ENCODE measurements at regions not wholly inside any gene's neighbourhood (a gene's known extent, or its start where the extent isn't known, plus 50 kb on each side); places are given as distances from the start of the nearest gene placed in this dataset.
A peak's percentile ranks its signal among the peaks of the same experiment; 100 is the strongest.
"Not testable (repeated sequence)": the region's sequence is repeated elsewhere in the genome, so short reads cannot be mapped to it uniquely, and the experiment has no call there.

DNA sequence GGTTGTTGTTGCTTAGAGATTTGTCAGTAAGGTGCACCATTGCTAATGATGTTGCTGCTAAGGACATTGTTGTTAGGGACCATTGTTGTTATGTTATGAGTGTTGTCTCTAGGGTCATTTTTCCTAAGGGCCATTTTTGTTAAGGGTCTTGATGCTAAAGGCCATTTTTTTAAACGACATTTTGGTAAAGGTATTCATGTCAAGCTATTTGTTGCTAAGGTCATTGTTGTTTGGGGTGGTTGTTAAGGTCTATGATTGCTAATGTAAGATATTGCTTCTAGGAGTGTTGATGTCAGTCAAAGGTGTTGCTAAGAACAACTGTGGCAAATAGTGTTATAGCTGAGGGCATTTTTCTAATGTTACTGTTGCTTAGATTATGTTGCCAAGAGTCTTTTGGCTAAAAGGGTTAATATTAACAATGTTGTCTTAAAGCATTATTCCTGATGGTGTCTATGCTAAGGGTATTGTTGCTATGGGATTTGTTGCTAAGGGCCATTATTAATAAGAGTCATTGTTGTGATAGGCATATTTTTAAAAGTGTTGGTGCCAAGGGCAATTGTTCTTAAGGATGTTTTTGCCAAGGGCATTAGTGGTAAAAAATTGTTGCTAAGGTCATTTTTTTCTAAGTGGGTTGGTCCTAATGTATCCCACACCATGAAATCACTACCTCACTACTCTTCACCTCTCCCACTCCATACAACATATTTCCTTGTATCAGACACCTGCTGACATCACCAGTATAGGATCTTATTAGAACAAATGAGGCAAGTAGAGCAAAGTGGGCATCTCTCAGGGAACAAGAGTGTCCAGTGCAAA lies 56.2 kb downstream of the SPATA31A6 start:
- not testable (repeated sequence) for DNase-seq (ENCODE audit: low read depth); H3K4me3 ChIP-seq (ENCODE audit: low read depth, low read length)

DNA sequence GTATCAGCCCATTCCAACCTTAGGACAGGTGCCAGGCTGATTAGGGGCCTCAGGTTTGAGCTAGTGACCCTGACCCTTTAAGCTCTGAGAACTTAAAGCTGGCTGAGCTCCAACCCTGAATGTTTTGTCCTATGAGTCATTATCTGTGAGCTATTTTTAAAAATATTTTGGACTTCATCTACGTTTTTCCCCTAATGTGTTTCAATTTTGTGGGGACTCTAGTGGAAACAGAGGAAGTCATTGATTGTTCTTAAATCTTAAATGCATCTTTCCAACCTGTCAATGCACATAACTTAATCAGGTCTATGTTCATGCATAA lies 56.8 kb downstream of the SPATA31A6 start:
- DNase-seq (ENCODE audit: low read depth); H3K4me3 ChIP-seq (ENCODE audit: low read depth, low read length): not testable (repeated sequence)

DNA sequence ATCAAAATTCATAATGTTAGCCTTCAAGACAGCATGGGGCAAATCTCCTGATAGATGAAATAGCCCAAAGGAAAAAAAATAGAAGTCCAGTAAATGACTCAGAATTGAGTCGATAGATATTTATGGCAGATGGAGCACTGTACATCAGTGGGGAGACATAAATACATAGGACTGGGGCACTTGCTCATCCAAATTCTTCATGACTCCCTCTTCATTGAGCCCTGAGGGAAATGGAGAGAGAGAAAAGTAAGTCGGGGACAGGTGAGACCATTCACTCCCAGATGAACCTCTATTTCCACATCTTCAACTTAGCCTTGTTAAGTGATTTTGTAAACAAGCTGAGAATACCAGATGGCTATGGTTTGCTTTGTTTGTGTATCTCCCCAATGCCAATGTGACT lies 59.8 kb downstream of the SPATA31A6 start:
- H3K4me3 ChIP-seq (ENCODE audit: low read depth, low read length); DNase-seq (ENCODE audit: low read depth): not testable (repeated sequence)

GRCh38 chr9:42243822-42244221 lies 60.4 kb downstream of the SPATA31A6 start:
- DNase-seq (ENCODE audit: low read depth); H3K4me3 ChIP-seq (ENCODE audit: low read depth, low read length): not testable (repeated sequence)

DNA sequence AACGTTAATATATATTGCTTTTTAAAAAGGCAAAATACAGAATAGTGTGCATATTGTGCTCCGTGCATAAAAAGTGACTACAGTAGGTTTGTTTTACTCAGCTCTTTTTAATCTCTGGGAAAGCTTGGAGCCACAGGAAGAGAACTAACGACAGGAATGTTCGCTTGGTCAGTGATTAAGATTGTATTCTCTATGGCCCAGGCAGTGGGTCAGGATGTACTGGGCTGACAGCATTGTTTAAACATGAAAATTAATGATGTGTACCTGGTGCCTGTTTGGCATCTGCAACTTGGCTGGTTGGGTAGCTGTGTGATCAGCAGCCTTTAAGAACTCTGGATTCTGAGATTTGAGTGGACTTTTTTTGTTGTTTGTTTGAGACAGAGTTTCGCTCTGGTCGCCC lies 85.3 kb downstream of the SPATA31A6 start:
- peak; percentile 67 for DNase-seq (ENCODE audit: low read depth)
- not testable (repeated sequence) for H3K4me3 ChIP-seq (ENCODE audit: low read depth, low read length)

GRCh38 chr9:42269171-42269570 lies 85.7 kb downstream of the SPATA31A6 start:
- H3K4me3 ChIP-seq (ENCODE audit: low read depth, low read length); DNase-seq (ENCODE audit: low read depth): not testable (repeated sequence)

DNA sequence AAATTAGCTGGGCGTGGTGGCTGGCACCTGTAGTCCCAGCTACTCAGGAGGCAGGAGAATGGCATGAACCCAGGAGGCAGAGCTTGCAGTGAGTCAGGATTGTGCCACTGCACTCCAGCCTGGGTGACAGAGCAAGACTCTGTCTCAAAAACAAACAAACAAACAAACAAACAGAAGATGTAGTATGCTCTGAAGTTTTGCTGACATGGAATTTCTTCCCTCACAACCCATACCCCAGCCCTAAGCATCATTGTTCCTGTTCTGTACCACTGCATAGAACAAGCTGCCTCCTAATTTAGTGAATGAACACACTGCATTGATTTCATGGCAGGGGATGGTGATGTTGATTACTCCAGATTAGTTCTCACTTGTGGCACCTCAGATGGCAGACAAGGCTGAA lies 89.7 kb downstream of the SPATA31A6 start:
- not testable (repeated sequence) for DNase-seq (ENCODE audit: low read depth); H3K4me3 ChIP-seq (ENCODE audit: low read depth, low read length)

- H3K4me3 ChIP-seq (ENCODE audit: low read depth, low read length) = no peak overlapping the region
- no peak for DNase-seq (ENCODE audit: low read depth)
- TF ChIP-seq CTCF (IDR thresholded peaks at IDR 0.05; ENCODE audit: control insufficient read depth, extremely low read depth, insufficient read depth) = no peak
Observed at GRCh38 chr9:42275141-42275540, 91.7 kb downstream of the SPATA31A6 start.

DNA sequence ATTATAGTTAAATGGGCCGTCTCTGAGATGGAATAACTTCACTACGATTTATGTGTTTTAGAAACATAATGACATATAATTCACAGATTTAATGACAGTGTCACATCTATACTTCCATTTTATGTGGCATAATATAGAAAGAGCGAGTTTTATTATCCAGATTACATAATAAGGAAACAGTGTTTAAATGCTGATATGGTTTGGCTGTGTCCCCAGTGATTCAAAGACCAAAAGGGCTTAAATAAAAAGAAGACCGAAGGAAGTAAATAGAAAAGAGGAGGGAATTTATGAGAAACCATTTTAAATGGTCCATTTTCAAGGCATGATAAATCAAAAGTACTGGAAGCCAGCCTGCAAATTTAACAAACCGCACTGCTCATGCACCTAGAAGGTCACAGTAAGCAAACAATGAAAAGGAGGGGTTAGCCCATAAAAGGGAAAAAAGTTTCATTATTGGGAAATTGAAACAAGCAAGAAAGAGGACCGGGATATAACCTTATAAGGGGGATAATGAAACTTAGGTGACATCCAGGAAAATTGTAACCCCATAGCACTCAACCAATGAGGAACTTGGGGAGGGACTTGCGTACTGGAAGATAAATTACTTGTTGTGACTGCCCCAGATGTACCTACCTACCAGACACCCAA lies 99.2 kb downstream of the SPATA31A6 start:
- not testable (repeated sequence) for H3K4me3 ChIP-seq (ENCODE audit: low read depth, low read length); DNase-seq (ENCODE audit: low read depth)

DNA sequence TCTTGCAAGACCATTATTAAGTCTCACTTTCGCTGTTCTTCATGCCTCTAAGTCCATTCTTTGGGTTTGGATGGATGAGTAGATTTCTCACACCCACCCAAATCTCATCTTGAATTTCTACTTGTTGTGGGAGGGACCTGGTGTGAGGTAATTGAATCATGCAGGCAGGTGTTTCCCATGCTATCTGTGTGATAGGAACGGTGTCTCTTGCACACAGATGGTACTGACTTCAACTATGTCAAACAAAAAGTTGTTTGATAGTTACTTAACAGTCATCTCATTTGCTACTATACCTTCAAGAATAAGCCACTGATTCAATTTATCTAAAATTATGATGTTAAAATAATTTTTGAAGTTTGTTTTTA lies 99.7 kb downstream of the SPATA31A6 start:
- DNase-seq (ENCODE audit: low read depth); H3K4me3 ChIP-seq (ENCODE audit: low read depth, low read length): not testable (repeated sequence)

DNA sequence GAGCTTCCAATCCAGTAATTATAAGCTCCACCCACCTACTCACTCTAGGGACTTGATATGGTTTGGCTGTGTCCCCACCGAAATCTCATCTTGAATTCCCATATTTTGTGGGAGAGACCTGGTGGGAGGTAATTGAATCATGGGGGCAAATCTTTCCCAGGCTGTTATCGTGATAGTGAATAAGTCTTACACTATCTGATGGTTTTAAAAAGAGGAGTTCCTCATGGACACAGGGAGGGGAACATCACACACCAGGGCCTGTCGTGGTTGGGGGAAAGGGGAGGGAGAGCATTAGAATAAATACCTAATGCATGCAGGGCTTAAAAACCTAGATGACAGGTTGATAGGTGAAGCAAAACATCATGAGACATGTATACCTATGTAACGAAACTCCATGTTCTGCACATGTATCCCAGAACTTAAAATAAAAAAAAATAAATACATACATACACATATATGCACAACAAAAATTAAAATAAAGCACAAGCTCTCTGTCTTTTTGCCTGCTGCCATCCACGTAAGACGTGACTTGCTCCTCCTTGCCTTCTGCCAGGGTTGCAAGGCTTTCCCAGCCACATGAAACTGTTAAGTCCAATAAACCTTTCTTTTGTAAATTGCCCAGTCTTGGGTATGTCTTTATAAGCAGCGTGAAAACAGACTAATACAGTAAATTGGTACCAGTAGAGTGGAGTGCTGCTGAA lies 102.8 kb downstream of the SPATA31A6 start:
- not testable (repeated sequence) for DNase-seq (ENCODE audit: low read depth); H3K4me3 ChIP-seq (ENCODE audit: low read depth, low read length)

DNA sequence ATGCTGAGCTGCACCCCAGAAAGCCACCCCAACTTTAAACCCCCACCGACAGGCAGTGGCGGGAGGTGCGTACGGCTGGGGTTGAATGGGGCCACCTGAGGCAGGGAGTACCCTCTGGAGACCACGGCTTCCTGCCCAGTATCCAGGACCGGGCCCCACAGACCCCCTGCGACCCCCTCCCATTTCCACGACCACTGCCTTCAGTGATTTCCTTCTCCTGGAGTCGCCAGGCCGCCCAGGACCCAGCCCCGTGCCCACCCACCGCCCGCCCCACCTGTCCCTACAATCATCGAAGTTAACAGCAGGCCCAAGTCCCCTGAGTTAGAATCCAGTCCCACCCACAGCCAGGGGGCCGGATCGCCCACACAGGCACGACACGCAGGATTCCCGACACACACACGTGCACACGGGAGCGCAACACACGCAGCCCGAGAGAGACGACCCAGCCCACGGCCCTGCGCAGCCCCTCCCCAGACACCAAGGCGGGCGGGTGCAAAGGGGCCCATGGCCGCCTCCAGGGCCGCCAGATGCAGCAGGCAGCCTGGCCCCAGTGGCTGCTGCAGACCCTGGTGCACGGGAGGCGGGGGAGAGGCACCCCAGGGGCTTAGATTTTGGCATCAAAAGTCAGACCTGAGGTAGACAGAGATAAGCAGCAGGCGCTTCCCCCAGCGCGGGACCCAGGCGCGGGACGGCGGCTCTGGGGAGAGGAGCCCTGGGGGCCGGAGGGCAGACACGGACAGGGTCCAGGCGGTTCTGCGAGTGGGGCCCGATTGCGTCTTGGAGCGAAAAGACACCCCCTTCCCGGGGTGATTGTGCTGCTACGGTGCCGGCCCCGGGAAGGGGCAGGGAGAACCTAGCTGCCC lies 104.8 kb downstream of the SPATA31A6 start:
- not testable (repeated sequence) for H3K4me3 ChIP-seq (ENCODE audit: low read depth, low read length); DNase-seq (ENCODE audit: low read depth)

- DNase-seq (ENCODE audit: low read depth); H3K4me3 ChIP-seq (ENCODE audit: low read depth, low read length): not testable (repeated sequence)
Observed at GRCh38 chr9:42288865-42289229, 105.4 kb downstream of the SPATA31A6 start.

DNA sequence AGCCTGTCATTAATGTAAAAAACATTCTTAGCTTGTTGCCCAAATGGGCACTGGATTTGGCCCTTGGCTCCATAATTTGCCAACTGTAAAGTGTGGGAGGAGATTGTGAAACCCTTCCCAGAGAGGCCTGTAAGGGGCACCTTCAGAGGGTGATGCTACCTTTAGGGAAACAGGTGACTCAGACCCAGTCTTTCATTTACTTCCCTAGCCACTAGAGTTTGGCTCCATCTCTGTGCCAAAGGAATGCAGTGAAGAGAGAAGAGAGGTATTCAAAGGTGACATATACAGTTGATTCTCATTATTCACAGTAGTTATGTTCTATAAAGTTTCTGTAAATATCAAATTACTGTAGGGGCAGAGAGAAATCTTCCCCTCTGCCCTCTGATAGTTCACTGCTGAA lies 116.7 kb downstream of the SPATA31A6 start:
- H3K4me3 ChIP-seq (ENCODE audit: low read depth, low read length); DNase-seq (ENCODE audit: low read depth): not testable (repeated sequence)

- H3K4me3 ChIP-seq (ENCODE audit: low read depth, low read length); DNase-seq (ENCODE audit: low read depth): not testable (repeated sequence)
Observed at GRCh38 chr9:42306625-42307024, 123.2 kb downstream of the SPATA31A6 start.

DNA sequence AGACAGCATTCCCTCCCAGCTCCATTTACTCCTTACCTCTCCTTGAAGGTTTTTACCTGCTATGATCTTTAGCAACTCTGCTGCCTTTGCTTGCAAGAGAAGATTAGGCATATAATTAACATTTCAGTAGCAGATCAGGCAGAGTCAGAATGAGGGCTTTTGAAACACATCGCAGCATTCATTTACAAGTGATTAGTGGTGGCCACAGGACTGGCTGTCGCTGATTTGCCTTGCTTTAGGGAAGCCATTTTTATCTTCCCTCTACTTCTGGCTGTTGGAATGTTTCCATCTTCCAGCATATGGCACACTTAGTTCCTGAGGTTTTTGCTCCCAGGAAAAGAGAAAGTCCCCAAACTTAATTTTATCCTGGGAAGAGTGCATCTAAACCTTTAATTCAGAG lies 124.0 kb downstream of the SPATA31A6 start:
- not testable (repeated sequence) for DNase-seq (ENCODE audit: low read depth); H3K4me3 ChIP-seq (ENCODE audit: low read depth, low read length)

- not testable (repeated sequence) for H3K4me3 ChIP-seq (ENCODE audit: low read depth, low read length); DNase-seq (ENCODE audit: low read depth)
Observed at GRCh38 chr9:42310972-42311371, 127.5 kb downstream of the SPATA31A6 start.

Measured in LNCaP clone FGC (cell line).